M059J (cell line): ENCODE measurements at regions not wholly inside any gene's neighbourhood (a gene's known extent, or its start where the extent isn't known, plus 50 kb on each side); places are given as distances from the start of the nearest gene placed in this dataset.

Experiments
- DNase-seq: peaks from one replicate; pipeline ENCODE4 v3.0.0-alpha.2; 2012; ENCODE audit warnings: low read depth

DNA sequence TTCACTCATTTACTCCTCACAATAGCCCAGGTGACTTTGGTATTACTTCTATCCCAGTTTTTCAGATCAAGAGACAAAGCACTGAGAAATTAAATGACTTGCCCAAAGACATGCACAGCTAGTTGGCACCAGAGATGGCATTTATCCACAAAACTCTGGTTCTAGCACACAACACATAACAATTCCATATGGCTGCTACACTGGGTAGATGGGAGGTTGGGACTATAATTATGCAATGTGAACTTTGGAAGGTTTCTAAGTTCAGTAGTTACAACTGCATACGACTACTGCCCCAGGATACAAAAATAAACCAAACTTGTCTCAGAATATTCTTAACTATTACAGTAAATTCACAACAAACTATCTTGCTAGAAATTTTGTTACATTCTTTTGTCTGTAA is 54.2 kb upstream of the MLIP start:
- no peak for DNase-seq

DNA sequence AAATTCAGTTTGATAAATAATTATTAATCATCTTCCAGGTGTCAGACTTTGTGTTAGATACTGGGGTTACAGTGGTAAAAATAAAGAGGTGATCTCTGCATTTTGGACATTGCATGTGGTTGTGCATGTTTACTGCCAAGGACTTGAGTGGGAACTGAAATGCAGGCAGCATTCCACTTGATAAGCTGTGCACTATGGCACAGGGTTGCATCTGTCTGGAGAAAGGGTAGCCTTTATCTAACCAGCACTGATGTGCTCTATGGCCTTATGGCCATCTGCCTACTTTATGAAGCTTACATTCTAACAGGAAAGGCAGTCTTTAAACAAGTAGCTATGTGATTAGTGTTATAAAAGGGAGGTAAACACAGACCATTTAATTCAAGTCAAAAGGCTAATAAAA is 53.0 kb upstream of the MLIP start:
- DNase-seq = no peak

DNA sequence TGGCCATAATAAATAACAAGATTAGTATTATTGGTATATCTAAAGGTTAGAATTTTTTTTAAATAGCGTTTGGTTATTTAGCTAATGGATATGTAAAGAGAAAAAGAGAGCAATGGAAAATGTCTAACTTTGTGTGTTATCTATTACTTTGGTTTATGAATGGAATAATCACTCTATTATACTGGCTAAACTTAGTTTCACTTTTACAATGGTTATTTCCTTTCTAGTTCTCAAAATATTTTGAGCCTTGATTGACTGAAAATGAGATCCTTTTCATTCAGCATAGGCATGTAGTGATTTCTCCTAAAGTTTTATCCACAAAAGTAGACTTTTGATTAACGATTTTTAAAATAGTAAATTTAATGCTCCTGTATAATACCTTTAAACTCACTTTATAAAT is 51.6 kb upstream of the MLIP start:
- no peak for DNase-seq

DNA sequence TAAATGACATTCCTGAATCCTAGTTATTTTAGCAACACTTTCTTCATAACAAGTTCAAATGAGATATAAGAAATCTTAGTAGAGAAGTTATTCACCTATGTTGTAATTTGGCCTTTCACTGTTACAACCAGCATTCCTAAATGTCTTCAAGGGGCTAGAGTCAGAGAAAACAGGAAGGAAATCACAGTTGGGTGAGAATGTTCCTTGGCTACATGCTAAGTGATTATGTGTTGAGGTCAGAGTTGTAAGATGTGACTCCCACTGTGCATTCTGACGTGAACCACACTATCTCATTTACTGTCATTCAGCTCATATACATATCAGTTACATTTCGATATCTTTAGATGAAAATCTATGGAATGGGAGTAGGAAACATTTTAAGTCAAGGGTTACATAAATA is 51.0 kb upstream of the MLIP start:
- DNase-seq = peak; percentile 12
